ENCODE measurements at regions not wholly inside any gene's neighbourhood (a gene's known extent, or its start where the extent isn't known, plus 50 kb on each side); places are given as distances from the start of the nearest gene placed in this dataset.

GRCh38 chr2:61677942-61678341, 139.8 kb upstream of the XPO1 start:
- no peak for DNase-seq (ENCODE audit: low read depth, low spot score)
- Histone ChIP-seq H3K9ac (ENCODE audit: insufficient read length) (no peak overlapping the region), H3K4me3 (no peak overlapping the region), H3K27ac (no peak overlapping the region), H3K36me3 (ENCODE audit: insufficient read depth, low read length) (no peaks in the 10 kb centered on the region), H3K9me3 (ENCODE audit: low read depth, low read length) (no peaks in the 10 kb centered on the region; the same call in 1 of the 2 replicates)
- TF ChIP-seq POLR2AphosphoS5 (IDR thresholded peaks at IDR 0.05; ENCODE audit: borderline replicate concordance, low read depth, low read length) (no peak), EZH2 (IDR thresholded peaks at IDR 0.05) (no peak), FOXP2 (optimal IDR thresholded peaks at IDR 0.05; ENCODE audit: control extremely low read depth, extremely low read length, insufficient read depth) (no peak)

- H3K9ac ChIP-seq (ENCODE audit: insufficient read length) = no peak overlapping the region
- H3K27ac ChIP-seq = no peak overlapping the region
- no peaks in the 10 kb centered on the region for H3K36me3 ChIP-seq (ENCODE audit: insufficient read depth, low read length)
- H3K4me3 ChIP-seq = no peak overlapping the region
- TF ChIP-seq FOXP2 (optimal IDR thresholded peaks at IDR 0.05; ENCODE audit: control extremely low read depth, extremely low read length, insufficient read depth) (no peak), EZH2 (IDR thresholded peaks at IDR 0.05) (no peak), POLR2AphosphoS5 (IDR thresholded peaks at IDR 0.05; ENCODE audit: borderline replicate concordance, low read depth, low read length) (no peak)
- no peaks in the 10 kb centered on the region; the same call in 1 of the 2 replicates for H3K9me3 ChIP-seq (ENCODE audit: low read depth, low read length)
- DNase-seq (ENCODE audit: low read depth, low spot score) = no peak
Measured at GRCh38 chr2:61677306-61677705, 139.2 kb upstream of the XPO1 start.

- no peaks in the 10 kb centered on the region; the same call in 1 of the 2 replicates for H3K9me3 ChIP-seq (ENCODE audit: low read depth, low read length)
- no peak overlapping the region for H3K27ac ChIP-seq
- DNase-seq (ENCODE audit: low read depth, low spot score) = no peak
- TF ChIP-seq POLR2AphosphoS5 (IDR thresholded peaks at IDR 0.05; ENCODE audit: borderline replicate concordance, low read depth, low read length) (no peak), FOXP2 (optimal IDR thresholded peaks at IDR 0.05; ENCODE audit: control extremely low read depth, extremely low read length, insufficient read depth) (no peak), EZH2 (IDR thresholded peaks at IDR 0.05) (no peak)
- H3K4me3 ChIP-seq = no peak overlapping the region
- H3K36me3 ChIP-seq (ENCODE audit: insufficient read depth, low read length) = no peaks in the 10 kb centered on the region
- H3K9ac ChIP-seq (ENCODE audit: insufficient read length) = no peak overlapping the region
Measured at GRCh38 chr2:61675204-61675603, 137.0 kb upstream of the XPO1 start.

- TF ChIP-seq POLR2AphosphoS5 (IDR thresholded peaks at IDR 0.05; ENCODE audit: borderline replicate concordance, low read depth, low read length) = no peak
- TF ChIP-seq EZH2 (IDR thresholded peaks at IDR 0.05) = no peak
- TF ChIP-seq FOXP2 (optimal IDR thresholded peaks at IDR 0.05; ENCODE audit: control extremely low read depth, extremely low read length, insufficient read depth) = no peak
- Histone ChIP-seq H3K4me3 (no peak overlapping the region), H3K36me3 (ENCODE audit: insufficient read depth, low read length) (no peaks in the 10 kb centered on the region), H3K27ac (no peak overlapping the region), H3K9ac (ENCODE audit: insufficient read length) (peak overlapping the region; percentile 23), H3K9me3 (ENCODE audit: low read depth, low read length) (no peaks in the 10 kb centered on the region; the same call in 1 of the 2 replicates)
- DNase-seq (ENCODE audit: low read depth, low spot score) = no peak
Measured at GRCh38 chr2:61671561-61672315, 133.6 kb upstream of the XPO1 start.

- no peaks in the 10 kb centered on the region; the same call in 1 of the 2 replicates for H3K9me3 ChIP-seq (ENCODE audit: low read depth, low read length)
- no peak overlapping the region for H3K27ac ChIP-seq
- TF ChIP-seq FOXP2 (optimal IDR thresholded peaks at IDR 0.05; ENCODE audit: control extremely low read depth, extremely low read length, insufficient read depth) = no peak
- no peak for TF ChIP-seq EZH2 (IDR thresholded peaks at IDR 0.05)
- no peak for TF ChIP-seq POLR2AphosphoS5 (IDR thresholded peaks at IDR 0.05; ENCODE audit: borderline replicate concordance, low read depth, low read length)
- H3K9ac ChIP-seq (ENCODE audit: insufficient read length) = peak overlapping the region; percentile 23
- H3K4me3 ChIP-seq = peak overlapping the region; percentile 9; the same call in 1 of the 2 replicates
- no peaks in the 10 kb centered on the region for H3K36me3 ChIP-seq (ENCODE audit: insufficient read depth, low read length)
- no peak for DNase-seq (ENCODE audit: low read depth, low spot score)
Measured at GRCh38 chr2:61670591-61671501, 132.7 kb upstream of the XPO1 start.

- no peak overlapping the region for H3K9ac ChIP-seq (ENCODE audit: insufficient read length)
- no peak for DNase-seq (ENCODE audit: low read depth, low spot score)
- no peaks in the 10 kb centered on the region for H3K36me3 ChIP-seq (ENCODE audit: insufficient read depth, low read length)
- H3K27ac ChIP-seq = no peak overlapping the region
- H3K4me3 ChIP-seq = no peak overlapping the region
- TF ChIP-seq FOXP2 (optimal IDR thresholded peaks at IDR 0.05; ENCODE audit: control extremely low read depth, extremely low read length, insufficient read depth) (no peak), EZH2 (IDR thresholded peaks at IDR 0.05) (no peak), POLR2AphosphoS5 (IDR thresholded peaks at IDR 0.05; ENCODE audit: borderline replicate concordance, low read depth, low read length) (no peak)
- H3K9me3 ChIP-seq (ENCODE audit: low read depth, low read length) = no peaks in the 10 kb centered on the region
Measured at GRCh38 chr2:61664190-61664589, 126.0 kb upstream of the XPO1 start.

- no peaks in the 10 kb centered on the region for H3K9me3 ChIP-seq (ENCODE audit: low read depth, low read length)
- DNase-seq (ENCODE audit: low read depth, low spot score) = no peak
- TF ChIP-seq EZH2 (IDR thresholded peaks at IDR 0.05) = no peak
- TF ChIP-seq FOXP2 (optimal IDR thresholded peaks at IDR 0.05; ENCODE audit: control extremely low read depth, extremely low read length, insufficient read depth) = no peak
- no peak for TF ChIP-seq POLR2AphosphoS5 (IDR thresholded peaks at IDR 0.05; ENCODE audit: borderline replicate concordance, low read depth, low read length)
Measured at GRCh38 chr2:61662990-61663389, 124.8 kb upstream of the XPO1 start.

More at GRCh38 chr2:61662990-61663389, 124.8 kb upstream of the XPO1 start:
- Histone ChIP-seq H3K9ac (ENCODE audit: insufficient read length) (no peak overlapping the region), H3K27ac (no peak overlapping the region), H3K36me3 (ENCODE audit: insufficient read depth, low read length) (no peaks in the 10 kb centered on the region), H3K4me3 (no peak overlapping the region)
